HepG2 (cell line): ENCODE measurements at regions not wholly inside any gene's neighbourhood (a gene's known extent, or its start where the extent isn't known, plus 50 kb on each side); places are given as distances from the start of the nearest gene placed in this dataset.

Source experiments
- ATAC-seq: fragments of 200-7000 bp; cut with Tn5 transposase; 3 replicates; pipeline ENCODE4 v1.9.1; 2020; ENCODE audit warnings: mild to moderate bottlenecking, moderate library complexity
- BruUV-seq: library from RNA; stranded (reverse); fragments of 400-500 nt; replicated peaks from 2 replicates; lab custom pipeline; 2021; lab: Mats Ljungman, UMichigan
- CTCF ChIA-PET: fragments of 300-600 bp; formaldehyde crosslinking; extraction: SDS; loops from one replicate; lab custom pipeline; 2021; ENCODE audit warnings: low total read pairs, inconsistent platforms, low intra/inter-chr PET ratio; lab: Yijun Ruan, JAX
- POLR2A ChIA-PET: fragments of 350-600 bp; sonication (Branson Sonifier 250); formaldehyde crosslinking; loops from one replicate; lab custom pipeline; 2020; ENCODE audit warnings: antibody characterized with exemption, inconsistent platforms; lab: Yijun Ruan, JAX
- DNase-seq: peaks from one replicate; pipeline ENCODE4 v3.0.0-alpha.2; 2015; ENCODE audit warnings: low spot score
- FAIRE-seq: peaks from 3 replicates; lab custom pipeline; 2011; peaks lifted over from hg19 to GRCh38; lab: Jason Lieb, UNC
- H2AFZ ChIP-seq: one replicate; pipeline ENCODE4 v1.6.1; 2011; ENCODE audit warnings: low read length, inconsistent platforms
- H3K27ac ChIP-seq: fragments of 300-600 bp; 3 replicates; pipeline ENCODE4 v1.8.0; 2011; ENCODE audit warnings: mixed run types, mild to moderate bottlenecking, mixed read lengths, low read length, inconsistent platforms; ENCODE audit not compliant: insufficient read depth; ENCODE audit errors: extremely low read length
- H3K27me3 ChIP-seq, 2 experiments: fragments of 200-600 bp in 1 of 2; 2 replicates in 1 of 2; 3 replicates in 1 of 2; pipeline versions ENCODE4 v1.6.0 to v1.8.0; 2011; ENCODE audit warnings: low read length in 2 of 2, mild to moderate bottlenecking in 2 of 2, moderate library complexity in 2 of 2, inconsistent platforms in 1 of 2; ENCODE audit not compliant: insufficient read depth in 2 of 2, control insufficient read depth in 1 of 2
- H3K36me3 ChIP-seq, 2 experiments: fragments of 200-600 bp in 1 of 2; replicated peaks in 1 of 2; 2 replicates in 1 of 2; 3 replicates in 1 of 2; pipeline versions ENCODE4 v1.5.1 to v1.8.0; 2011; ENCODE audit warnings: low read length in 2 of 2, inconsistent platforms in 1 of 2; ENCODE audit not compliant: insufficient read depth in 2 of 2, control insufficient read depth in 1 of 2
- H3K4me1 ChIP-seq: 2 replicates; pipeline ENCODE4 v1.5.1; 2012; ENCODE audit warnings: low read length, inconsistent platforms; ENCODE audit not compliant: insufficient read depth
- H3K4me2 ChIP-seq: 2 replicates; pipeline ENCODE4 v1.6.0; 2011; ENCODE audit warnings: low read depth, low read length, inconsistent platforms
- H3K4me3 ChIP-seq, 3 experiments: fragments of 200-600 bp in 1 of 3; sonication (generic), shearing (Covaris generic) in 1 of 3; replicated peaks in 1 of 3; 2 replicates each; pipeline ENCODE4 v1.5.1; 2011 to 2016; ENCODE audit warnings: low read length in 3 of 3, inconsistent platforms in 2 of 3, low read depth in 2 of 3, mild to moderate bottlenecking in 2 of 3, control low read depth in 1 of 3, mixed read lengths in 1 of 3; ENCODE audit not compliant: insufficient read depth in 1 of 3
- H3K79me2 ChIP-seq: one replicate; pipeline ENCODE4 v1.6.1; 2011; ENCODE audit warnings: low read length, inconsistent platforms; ENCODE audit not compliant: insufficient read depth
- H3K9ac ChIP-seq: 2 replicates; pipeline ENCODE4 v1.6.0; 2011; ENCODE audit warnings: mild to moderate bottlenecking, low read depth, low read length, inconsistent platforms; ENCODE audit not compliant: insufficient read depth
- H3K9me3 ChIP-seq: 2 replicates; pipeline ENCODE4 v1.5.1; 2012; ENCODE audit warnings: mild to moderate bottlenecking, low read length
- H4K20me1 ChIP-seq: 2 replicates; pipeline ENCODE4 v1.6.0; 2011; ENCODE audit warnings: inconsistent platforms, mild to moderate bottlenecking, low read length, moderate library complexity; ENCODE audit not compliant: insufficient read depth
- CCAR2 ChIP-seq: fragments of 200-400 bp; formaldehyde crosslinking; optimal IDR thresholded peaks from 2 replicates; pipeline ENCODE3; 2018; ENCODE audit warnings: low read depth, mild to moderate bottlenecking, low read length, moderate library complexity
- CREB3 ChIP-seq: sonication (generic); formaldehyde crosslinking; IDR thresholded peaks from 2 replicates; pipeline ENCODE4 v1.5.0; 2020; ENCODE audit warnings: missing genetic modification reagents
- JARID2 ChIP-seq: sonication (generic); formaldehyde crosslinking; IDR thresholded peaks from 2 replicates; pipeline ENCODE4 v1.8.1; 2023; ENCODE audit warnings: missing genetic modification reagents, inconsistent platforms; ENCODE audit not compliant: insufficient replicate concordance
- MTA1 ChIP-seq: sonication (generic); formaldehyde crosslinking; IDR thresholded peaks from 2 replicates; pipeline ENCODE4 v1.4.0; 2020; ENCODE audit warnings: missing genetic modification reagents, mild to moderate bottlenecking, borderline replicate concordance
- NFE2 ChIP-seq: sonication (generic); formaldehyde crosslinking; IDR thresholded peaks from 2 replicates; pipeline ENCODE4 v1.4.0; 2020; ENCODE audit warnings: missing genetic modification reagents
- PPARG ChIP-seq: conservative IDR thresholded peaks from 2 replicates; pipeline ENCODE4 v1.6.1; 2016; ENCODE audit warnings: missing biosample characterization, missing genetic modification reagents
- RFX5 ChIP-seq: IDR thresholded peaks from 2 replicates; pipeline ENCODE4 v1.6.1; 2011; ENCODE audit warnings: low read depth, low read length, improper control_type of control experiment
- SKIL ChIP-seq: sonication (generic); formaldehyde crosslinking; IDR thresholded peaks from 2 replicates; pipeline ENCODE4 v1.8.0; 2022; ENCODE audit warnings: missing genetic modification reagents, mild to moderate bottlenecking, moderate library complexity, borderline replicate concordance
- TEAD3 ChIP-seq: optimal IDR thresholded peaks from 2 replicates; pipeline ENCODE3; 2016; ENCODE audit warnings: borderline replicate concordance
- ZNF138 ChIP-seq: sonication (generic); formaldehyde crosslinking; IDR thresholded peaks from 2 replicates; pipeline ENCODE4 v1.5.0; 2020; ENCODE audit warnings: mild to moderate bottlenecking, low read depth, missing genetic modification reagents
- ZNF549 ChIP-seq: sonication (generic); formaldehyde crosslinking; IDR thresholded peaks from 2 replicates; pipeline ENCODE4 v1.5.0; 2020; ENCODE audit warnings: missing genetic modification reagents
- ZNF713 ChIP-seq: sonication (generic); formaldehyde crosslinking; IDR thresholded peaks from 2 replicates; pipeline ENCODE4 v1.4.0; 2020; ENCODE audit warnings: mild to moderate bottlenecking, missing genetic modification reagents
- WGBS: methylation state at CpG from one replicate; pipeline ENCODE4 v1.1.6; 2017; ENCODE audit warnings: low lambda C conversion rate; 5-methylcytosine and 5-hydroxymethylcytosine counted together
- in situ Hi-C: cut with HindIII; loops from 2 replicates; pipeline ENCODE4 v1.10.0; 2017; ENCODE audit warnings: low pct_unique_long_range_greater_than_20kb; ENCODE audit not compliant: extremely low pct_ligation_motif_present
- intact Hi-C: fragments of 100-400 bp; cut with micrococcal nuclease; formaldehyde crosslinking; loops from one replicate; pipeline ENCODE4 v1.10.0; 2022; ENCODE audit not compliant: unreplicated experiment
- TF ChIP-seq, protein P1 (sequence below): sonication (generic); formaldehyde crosslinking; IDR thresholded peaks from 2 replicates; pipeline ENCODE4 v1.5.0; 2020; ENCODE audit warnings: mild to moderate bottlenecking, missing genetic modification reagents, moderate library complexity
- TF ChIP-seq, protein P2 (sequence below): IDR thresholded peaks from 2 replicates; pipeline ENCODE4 v1.6.1; 2016

- in situ Hi-C loops (no loop called here), intact Hi-C loops (no loop called here)
- H3K27me3 ChIP-seq = peaks cover 0 to 16% of the 10 kb centered on the region in 2 experiments; a peak in 2 of 5 replicates
- no peaks in the 10 kb centered on the region for H3K36me3 ChIP-seq
- H3K9ac ChIP-seq = no peak overlapping the region
- H3K4me2 ChIP-seq = no peak overlapping the region
- no peaks in the 10 kb centered on the region for H3K79me2 ChIP-seq
- H3K9me3 ChIP-seq = peaks cover 11% of the 10 kb centered on the region
- WGBS = 2% methylated on average over 3 of the region's 4 CpGs
- no peak overlapping the region for H3K27ac ChIP-seq
- no peak overlapping the region for H3K4me3 ChIP-seq
- no peak overlapping the region for H2AFZ ChIP-seq
- CTCF ChIA-PET = no interaction called here
- POLR2A ChIA-PET = no interaction called here
- no peaks in the 10 kb centered on the region for H4K20me1 ChIP-seq
- no TSS peak for BruUV-seq
- H3K4me1 ChIP-seq = no peaks in the 10 kb centered on the region
- no peak for TF ChIP-seq ZNF713 (CRISPR knock-in tag)
- FAIRE-seq (no peak), ATAC-seq (no peak), DNase-seq (no peak)
Observed at GRCh38 chr2:60148716-60149115, 404.7 kb downstream of the BCL11A start.

GRCh38 chr2:60140185-60140584, 413.3 kb downstream of the BCL11A start:
- CTCF ChIA-PET = no interaction called here
- BruUV-seq = no TSS peak

More at GRCh38 chr2:60140185-60140584, 413.3 kb downstream of the BCL11A start:
- Histone ChIP-seq H3K36me3 (no peaks in the 10 kb centered on the region), H2AFZ (no peak overlapping the region), H3K79me2 (no peaks in the 10 kb centered on the region), H3K9me3 (peaks cover 12% of the 10 kb centered on the region), H4K20me1 (no peaks in the 10 kb centered on the region), H3K4me1 (no peaks in the 10 kb centered on the region), H3K9ac (no peak overlapping the region), H3K27ac (no peak overlapping the region), H3K4me2 (no peak overlapping the region), H3K4me3 (no peak overlapping the region), H3K27me3 (no peaks in the 10 kb centered on the region; a peak in 1 of 5 replicates)
- DNase-seq (no peak), FAIRE-seq (no peak), ATAC-seq (no peak)
- in situ Hi-C loops (no loop called here), intact Hi-C loops (no loop called here)
- 4% methylated on average over 3 of the region's 3 CpGs for WGBS
- POLR2A ChIA-PET = no interaction called here
- TF ChIP-seq ZNF549 (CRISPR knock-in tag) (no peak), ZNF138 (CRISPR knock-in tag) (no peak), RFX5 (no peak), TEAD3 (CRISPR knock-in tag) (no peak), CCAR2 (no peak), NFE2 (CRISPR knock-in tag) (no peak), PPARG (CRISPR knock-in tag) (no peak), JARID2 (no peak), MTA1 (CRISPR knock-in tag) (no peak), CREB3 (CRISPR knock-in tag) (no peak), SKIL (CRISPR knock-in tag) (no peak)
- TF ChIP-seq, protein P1, sequence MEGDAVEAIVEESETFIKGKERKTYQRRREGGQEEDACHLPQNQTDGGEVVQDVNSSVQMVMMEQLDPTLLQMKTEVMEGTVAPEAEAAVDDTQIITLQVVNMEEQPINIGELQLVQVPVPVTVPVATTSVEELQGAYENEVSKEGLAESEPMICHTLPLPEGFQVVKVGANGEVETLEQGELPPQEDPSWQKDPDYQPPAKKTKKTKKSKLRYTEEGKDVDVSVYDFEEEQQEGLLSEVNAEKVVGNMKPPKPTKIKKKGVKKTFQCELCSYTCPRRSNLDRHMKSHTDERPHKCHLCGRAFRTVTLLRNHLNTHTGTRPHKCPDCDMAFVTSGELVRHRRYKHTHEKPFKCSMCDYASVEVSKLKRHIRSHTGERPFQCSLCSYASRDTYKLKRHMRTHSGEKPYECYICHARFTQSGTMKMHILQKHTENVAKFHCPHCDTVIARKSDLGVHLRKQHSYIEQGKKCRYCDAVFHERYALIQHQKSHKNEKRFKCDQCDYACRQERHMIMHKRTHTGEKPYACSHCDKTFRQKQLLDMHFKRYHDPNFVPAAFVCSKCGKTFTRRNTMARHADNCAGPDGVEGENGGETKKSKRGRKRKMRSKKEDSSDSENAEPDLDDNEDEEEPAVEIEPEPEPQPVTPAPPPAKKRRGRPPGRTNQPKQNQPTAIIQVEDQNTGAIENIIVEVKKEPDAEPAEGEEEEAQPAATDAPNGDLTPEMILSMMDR = no peak
- TF ChIP-seq, protein P2, sequence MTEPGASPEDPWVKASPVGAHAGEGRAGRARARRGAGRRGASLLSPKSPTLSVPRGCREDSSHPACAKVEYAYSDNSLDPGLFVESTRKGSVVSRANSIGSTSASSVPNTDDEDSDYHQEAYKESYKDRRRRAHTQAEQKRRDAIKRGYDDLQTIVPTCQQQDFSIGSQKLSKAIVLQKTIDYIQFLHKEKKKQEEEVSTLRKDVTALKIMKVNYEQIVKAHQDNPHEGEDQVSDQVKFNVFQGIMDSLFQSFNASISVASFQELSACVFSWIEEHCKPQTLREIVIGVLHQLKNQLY = no peak
